NAMALWA (cell line): ENCODE measurements at regions not wholly inside any gene's neighbourhood (a gene's known extent, or its start where the extent isn't known, plus 50 kb on each side); places are given as distances from the start of the nearest gene placed in this dataset.
"Not testable (repeated sequence)": the region's sequence is repeated elsewhere in the genome, so short reads cannot be mapped to it uniquely, and the experiment has no call there.

Experiments used
- DNase-seq: peaks from one replicate; pipeline ENCODE4 v3.0.0-alpha.2; 2015; ENCODE audit warnings: low spot score

DNA sequence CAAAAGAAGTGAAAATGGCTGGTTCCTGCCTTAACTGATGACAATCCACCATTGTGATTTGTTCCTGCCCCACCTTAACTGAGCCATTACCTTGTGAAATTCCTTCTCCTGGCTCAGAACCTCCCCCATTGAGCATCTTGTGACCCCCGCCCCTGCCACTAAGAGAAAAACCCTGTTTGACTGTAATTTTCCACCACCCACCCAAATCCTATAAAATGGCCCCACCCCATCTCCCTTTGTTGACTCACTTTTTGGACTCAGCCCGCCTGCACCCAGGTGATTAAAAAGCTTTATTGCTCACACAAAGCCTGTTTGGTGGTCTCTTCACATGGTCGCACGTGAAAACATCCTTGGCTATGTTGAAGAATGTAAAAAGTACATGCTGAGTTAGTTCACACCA, 197.6 kb upstream of the FBN2 start:
- DNase-seq, result not testable (repeated sequence)

- DNase-seq, result no peak
Observed at GRCh38 chr5:128736553-128736952, 198.5 kb upstream of the FBN2 start.

- DNase-seq, result no peak
Observed at GRCh38 chr5:128749136-128749898, 211.3 kb upstream of the FBN2 start.

GRCh38 chr5:128750155-128750554, 212.1 kb upstream of the FBN2 start:
- no peak for DNase-seq

DNA sequence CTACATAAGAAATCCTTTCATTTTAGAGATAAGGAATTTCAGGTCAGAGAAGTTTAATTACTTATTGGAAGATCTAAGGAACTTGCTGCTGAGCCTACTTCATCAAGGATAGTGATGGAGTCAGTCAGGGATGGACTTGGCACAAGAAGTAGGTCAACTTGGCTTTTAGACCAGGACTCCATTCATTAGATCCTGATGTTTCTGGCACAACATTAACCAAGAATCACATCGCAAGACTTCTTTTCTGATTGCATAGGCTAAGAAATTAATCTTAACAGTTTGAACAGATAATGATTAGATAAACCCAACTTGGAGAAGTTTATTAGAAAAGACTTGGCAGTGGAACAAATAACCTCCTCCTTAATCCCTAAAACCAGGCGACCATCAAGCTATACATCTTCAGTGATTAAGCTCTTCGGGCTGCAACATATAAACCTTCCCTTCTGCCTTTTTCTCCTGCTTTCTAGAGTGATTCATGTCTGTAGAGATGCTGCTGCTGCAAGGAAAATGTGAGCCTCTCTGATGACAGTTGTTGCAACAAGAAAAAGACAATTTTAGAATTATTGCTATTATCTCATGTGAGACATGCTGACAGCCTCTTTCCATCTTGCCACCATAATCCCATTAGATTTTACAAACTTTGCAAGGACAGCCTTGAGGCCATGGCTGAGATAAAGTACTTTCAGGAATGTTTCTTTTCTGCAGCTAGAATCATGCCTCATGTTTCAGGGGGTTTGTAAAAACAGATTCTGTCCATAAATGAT, 207.9 kb upstream of the SLC27A6 start:
- DNase-seq, result no peak

DNA sequence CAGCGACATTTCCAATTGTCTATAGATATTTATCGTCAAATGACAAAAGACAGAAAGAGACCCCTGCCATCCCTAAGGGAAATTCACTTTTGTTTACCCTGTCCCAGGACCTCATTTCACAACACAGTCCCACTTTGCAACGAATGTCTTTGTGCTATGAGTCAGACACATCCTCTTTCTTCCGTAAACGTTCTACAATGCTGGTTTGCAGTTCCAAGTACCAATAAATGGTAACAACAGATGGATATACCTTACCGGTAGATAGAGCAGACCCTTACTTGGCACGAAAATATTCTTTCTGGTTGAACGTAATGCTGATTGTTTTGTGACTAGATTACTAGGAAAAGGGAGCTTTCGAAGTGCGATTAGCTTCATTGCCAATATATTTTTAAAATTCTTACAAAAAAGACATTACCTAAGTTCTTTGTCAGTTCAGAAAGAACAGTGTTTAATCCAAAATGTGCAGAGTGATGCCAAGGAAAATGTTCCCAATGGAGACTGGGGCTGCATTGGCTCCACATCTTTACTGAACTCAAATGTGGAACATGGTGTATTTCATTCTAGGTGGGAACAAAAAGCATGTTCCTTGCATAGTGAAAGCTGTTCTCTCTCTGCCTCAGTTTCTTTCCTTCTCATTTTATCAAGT, 202.5 kb upstream of the SLC27A6 start:
- no peak for DNase-seq

GRCh38 chr5:128763321-128763720, 202.0 kb upstream of the SLC27A6 start:
- DNase-seq, result no peak

- DNase-seq, result no peak
Observed at GRCh38 chr5:128764601-128765310, 200.5 kb upstream of the SLC27A6 start.

DNA sequence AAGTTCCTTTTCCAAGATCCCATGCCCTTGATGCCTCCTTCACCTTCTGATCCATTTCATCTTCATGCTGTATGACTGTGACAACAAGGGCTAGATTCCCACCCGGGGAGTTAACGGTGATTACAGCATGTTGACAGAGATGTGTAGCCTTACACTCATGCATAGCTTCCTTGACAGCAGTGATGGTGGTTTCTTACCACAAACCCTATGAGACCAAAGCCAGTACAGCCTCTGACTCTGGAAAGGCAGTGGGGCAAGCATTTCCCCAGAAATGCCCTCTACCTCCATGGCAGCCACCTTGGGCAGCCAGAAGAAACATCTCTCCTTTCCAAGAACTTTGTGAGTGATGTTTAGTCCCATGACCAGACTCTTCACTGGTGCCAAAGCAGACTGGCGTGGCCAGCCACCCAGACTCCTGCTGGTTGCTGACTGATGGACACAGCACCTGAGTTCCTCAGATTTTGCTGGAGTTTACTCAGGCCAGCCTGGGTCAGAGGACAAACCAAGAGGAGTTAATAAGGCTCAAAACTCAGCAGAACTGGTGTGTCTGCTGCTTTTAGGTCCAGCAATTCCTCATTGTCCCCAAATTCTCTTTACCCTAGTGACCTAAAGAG, 199.7 kb upstream of the SLC27A6 start:
- no peak for DNase-seq

DNA sequence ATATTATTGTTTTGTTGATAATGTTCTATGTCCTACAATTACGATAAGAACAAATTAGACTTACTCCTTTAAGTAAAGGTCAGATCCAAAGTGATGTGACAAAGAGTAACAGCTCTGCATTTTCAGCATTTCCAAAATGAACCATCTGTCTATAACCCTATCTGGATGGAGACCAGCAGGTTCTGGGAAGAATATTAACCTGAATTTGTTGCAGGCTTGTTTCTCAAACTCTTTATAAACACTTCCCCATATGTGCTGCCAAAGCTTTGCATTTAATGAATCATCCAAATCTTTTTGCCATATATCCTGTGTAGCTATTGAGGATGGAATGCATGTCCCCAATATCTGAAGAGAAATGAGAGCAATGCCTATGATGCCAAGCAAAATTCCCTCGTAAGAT, 198.9 kb upstream of the SLC27A6 start:
- DNase-seq, result no peak

DNA sequence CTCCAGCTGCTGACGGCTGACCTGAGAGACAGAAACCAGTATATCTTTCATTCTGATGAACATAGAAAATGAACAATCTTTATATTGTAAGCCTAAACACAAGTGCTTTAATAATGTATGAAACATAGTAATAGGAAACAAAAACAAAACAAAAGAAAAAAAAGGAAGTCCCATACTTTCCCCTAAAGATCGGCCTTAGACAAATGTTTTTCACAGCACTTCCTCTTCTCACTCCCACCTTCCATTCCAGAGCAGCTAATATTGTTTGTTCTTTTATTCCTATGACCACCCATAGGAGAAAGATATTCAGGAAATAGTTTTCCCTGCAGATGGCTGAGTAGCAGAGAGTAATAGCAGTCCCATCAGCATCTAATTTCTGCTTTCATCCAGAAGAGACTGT, 194.4 kb upstream of the SLC27A6 start:
- no peak for DNase-seq

GRCh38 chr5:128772356-128772755, 192.9 kb upstream of the SLC27A6 start:
- no peak for DNase-seq

DNA sequence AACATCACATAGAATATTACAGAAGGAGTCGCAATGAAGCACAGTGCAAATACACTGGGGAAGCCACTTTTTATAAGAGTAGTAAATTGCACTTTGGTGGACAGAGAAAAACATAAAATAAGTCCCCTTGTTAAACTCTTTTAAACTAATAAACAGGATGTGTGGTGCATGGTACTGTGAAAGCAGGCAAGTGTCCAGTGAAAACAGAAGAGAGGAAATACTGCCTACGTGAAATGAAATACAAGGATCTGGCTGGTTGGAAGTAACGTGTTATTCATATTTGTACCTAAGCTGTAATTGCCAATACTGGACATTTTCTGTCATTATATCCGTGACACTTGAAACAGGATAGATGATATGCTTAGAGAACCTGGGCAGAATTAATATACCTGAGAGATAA, 191.9 kb upstream of the SLC27A6 start:
- DNase-seq, result no peak

- DNase-seq, result no peak
Observed at GRCh38 chr5:128774605-128775004, 190.7 kb upstream of the SLC27A6 start.

DNA sequence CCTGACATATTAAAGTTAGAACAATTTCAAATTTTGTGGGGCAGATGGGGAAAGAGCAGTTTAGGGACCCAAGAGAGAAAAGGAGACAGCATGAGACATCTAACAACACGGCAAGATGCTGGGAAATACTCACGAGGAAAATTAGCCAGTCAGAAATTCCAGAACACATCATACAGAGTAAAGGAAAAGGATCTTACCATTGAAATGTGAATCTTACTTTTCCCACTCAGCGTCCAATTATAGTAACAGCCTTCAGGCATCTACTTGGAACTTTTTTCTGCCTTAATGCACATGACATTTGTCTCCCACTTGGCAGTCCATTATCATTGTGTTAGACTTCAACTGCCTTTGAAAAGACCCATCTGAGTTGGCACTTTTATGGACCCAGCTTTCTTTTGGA, 189.7 kb upstream of the SLC27A6 start:
- DNase-seq, result no peak

DNA sequence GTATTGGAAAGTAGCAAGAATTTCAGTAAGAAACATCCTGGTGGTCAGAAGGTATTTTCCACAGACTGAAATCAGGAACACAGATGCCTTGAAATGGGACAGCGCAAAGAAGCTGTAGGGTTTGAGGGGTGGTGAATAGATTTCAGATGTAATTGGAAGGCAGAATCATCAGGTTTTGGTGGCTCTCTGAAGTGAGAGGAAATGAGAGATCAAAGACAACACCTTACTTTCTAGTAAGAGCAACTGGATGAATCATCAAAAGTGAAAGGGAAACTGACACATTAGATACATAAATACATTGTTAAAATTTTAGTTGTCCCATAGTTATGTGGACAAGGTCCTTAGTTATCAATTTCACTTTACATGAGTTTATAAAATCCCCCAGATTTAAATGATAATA, 188.2 kb upstream of the SLC27A6 start:
- DNase-seq, result no peak

DNA sequence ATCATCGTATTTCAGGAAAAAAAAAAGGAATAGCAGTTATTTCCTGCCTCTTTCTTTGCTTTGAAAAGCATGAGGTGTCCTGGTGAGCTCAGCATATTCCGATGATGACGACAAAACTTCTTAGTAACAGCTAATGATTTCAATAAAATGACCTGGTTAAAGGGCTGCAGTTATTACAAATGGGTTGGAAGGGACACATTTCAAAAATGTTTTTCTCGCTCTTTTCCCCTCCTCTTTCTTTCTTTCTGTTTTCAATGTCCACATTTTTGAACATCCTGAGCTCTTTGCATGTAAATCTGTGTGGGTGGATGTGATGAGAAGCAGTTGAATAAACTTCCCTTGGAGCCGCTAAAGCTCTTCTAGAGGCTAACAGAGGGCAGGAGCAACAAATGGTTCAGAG, 186.8 kb upstream of the SLC27A6 start:
- DNase-seq, result no peak

GRCh38 chr5:128782446-128782845, 182.8 kb upstream of the SLC27A6 start:
- no peak for DNase-seq

DNA sequence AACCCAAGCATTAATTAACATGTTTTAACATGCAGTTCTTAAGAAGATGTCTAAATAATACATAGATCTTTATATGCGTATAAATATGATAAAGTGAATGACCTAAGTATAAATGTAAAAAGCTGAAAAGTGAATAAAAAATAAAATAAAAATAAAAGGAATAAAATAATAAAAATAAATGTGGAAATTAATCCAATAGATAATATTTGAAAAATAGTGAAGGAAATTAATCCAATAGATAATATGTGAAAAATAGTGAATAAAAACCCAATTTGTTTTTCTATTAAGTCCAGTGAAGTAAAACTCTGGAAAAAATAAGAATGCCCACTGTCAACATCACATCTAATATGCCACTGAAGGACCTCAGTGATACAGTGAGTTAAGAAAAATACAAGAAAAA, 180.6 kb upstream of the SLC27A6 start:
- DNase-seq, result no peak

DNA sequence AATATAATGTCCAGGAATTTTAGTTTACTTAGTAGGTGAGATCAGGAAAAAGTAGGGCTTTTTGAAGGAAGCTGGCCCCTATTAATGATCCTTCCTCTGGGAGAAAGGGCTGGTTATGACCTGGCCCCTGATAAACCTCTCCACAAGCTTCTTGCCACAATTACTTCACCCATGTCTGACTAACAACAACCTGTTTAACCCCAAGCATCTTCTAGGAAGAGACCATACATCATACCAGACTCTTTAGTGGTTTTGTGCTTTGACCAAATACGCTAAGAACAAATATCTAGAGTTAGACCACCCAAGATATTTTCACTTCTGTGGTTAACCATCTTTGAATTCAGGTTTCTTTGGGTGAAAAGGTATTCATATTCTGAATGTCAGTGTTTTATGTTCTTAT, 174.0 kb upstream of the SLC27A6 start:
- no peak for DNase-seq

DNA sequence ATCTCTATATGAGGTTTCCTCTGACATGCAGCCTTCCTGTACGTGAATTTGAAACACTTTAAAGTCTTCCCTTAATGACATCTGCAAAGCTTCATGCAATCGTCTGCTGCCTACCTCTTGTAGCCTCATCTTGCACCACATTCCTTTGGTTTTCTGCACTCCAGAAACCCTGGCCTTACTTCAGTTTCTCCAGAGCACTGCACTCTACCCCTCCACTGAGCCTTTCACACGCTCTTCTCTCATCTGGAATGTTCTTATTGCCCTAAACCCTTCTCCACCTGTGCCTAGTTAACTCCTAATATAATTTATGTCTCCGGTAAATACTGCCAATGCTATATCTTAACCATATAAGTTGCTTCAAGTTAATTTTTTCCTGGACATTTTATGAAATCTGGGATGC, 168.8 kb upstream of the SLC27A6 start:
- no peak for DNase-seq

DNA sequence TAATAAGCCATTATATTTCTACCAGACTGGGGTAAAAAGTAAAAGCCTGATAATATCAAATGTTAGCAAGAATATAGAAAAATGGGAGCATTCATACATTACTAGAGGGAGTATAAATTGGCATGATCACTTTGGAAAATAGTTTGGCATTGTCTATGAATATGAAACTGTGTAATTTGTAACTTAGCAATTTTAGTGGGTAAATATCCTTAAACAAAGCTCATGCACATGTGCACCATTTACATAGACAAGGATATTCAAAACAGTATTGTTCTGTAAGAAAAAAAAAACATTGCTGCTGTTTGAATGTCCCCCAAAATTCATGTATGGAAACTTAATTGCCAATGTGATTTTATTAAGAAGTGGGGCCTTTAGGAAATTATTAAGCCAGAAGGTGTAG, 166.4 kb upstream of the SLC27A6 start:
- DNase-seq, result no peak
